H1 (cell line): ENCODE measurements at regions not wholly inside any gene's neighbourhood (a gene's known extent, or its start where the extent isn't known, plus 50 kb on each side); places are given as distances from the start of the nearest gene placed in this dataset.
A peak's percentile ranks its signal among the peaks of the same experiment; 100 is the strongest.

ENCODE experiments used
- CTCF ChIA-PET: fragments of 300-600 bp; sonication (Branson Sonifier 250); formaldehyde crosslinking; loops from one replicate; lab custom pipeline; 2021; ENCODE audit not compliant: partially characterized antibody; lab: Charles Lee
- POLR2A ChIA-PET: fragments of 300-600 bp; sonication (Branson Sonifier 250); formaldehyde crosslinking; loops from one replicate; lab custom pipeline; 2021; ENCODE audit warnings: inconsistent platforms; ENCODE audit not compliant: partially characterized antibody; lab: Charles Lee
- DNase-seq, 2 experiments: peaks; one replicate each; pipeline versions ENCODE4 v3.0.0 to v3.0.0-alpha.2; 2010 to 2022; ENCODE audit warnings: low spot score in 2 of 2, low read depth in 1 of 2, mixed read lengths in 1 of 2
- FAIRE-seq: peaks from 2 replicates; lab custom pipeline; 2011; peaks lifted over from hg19 to GRCh38; lab: Jason Lieb, UNC
- H2AFZ ChIP-seq: 2 replicates; pipeline ENCODE4 v1.8.1; 2012; ENCODE audit warnings: low read length, inconsistent platforms
- H2AK5ac ChIP-seq: 2 replicates; pipeline ENCODE4 v1.6.1; 2013; ENCODE audit warnings: low read depth, low read length
- H2BK120ac ChIP-seq: replicated peaks from 2 replicates; pipeline ENCODE3; 2013; ENCODE audit warnings: low read depth, low read length, inconsistent platforms
- H2BK12ac ChIP-seq: 2 replicates; pipeline ENCODE4 v1.6.1; 2013; ENCODE audit warnings: low read depth, low read length
- H2BK15ac ChIP-seq: 2 replicates; pipeline ENCODE4 v1.6.1; 2013; ENCODE audit warnings: low read length
- H2BK20ac ChIP-seq: 2 replicates; pipeline ENCODE4 v1.6.1; 2013; ENCODE audit warnings: low read length
- H2BK5ac ChIP-seq: 2 replicates; pipeline ENCODE4 v1.6.1; 2013; ENCODE audit warnings: low read depth, low read length
- H3K14ac ChIP-seq: 2 replicates; pipeline ENCODE4 v1.6.1; 2013; ENCODE audit warnings: inconsistent platforms; ENCODE audit not compliant: insufficient read length
- H3K18ac ChIP-seq: 2 replicates; pipeline ENCODE4 v1.6.1; 2013; ENCODE audit warnings: low read length; ENCODE audit errors: extremely low read depth
- H3K23ac ChIP-seq: 2 replicates; pipeline ENCODE4 v1.6.1; 2013; ENCODE audit warnings: inconsistent platforms; ENCODE audit not compliant: insufficient read length
- H3K23me2 ChIP-seq: 2 replicates; pipeline ENCODE4 v1.6.1; 2013; ENCODE audit warnings: low read depth, low read length
- H3K27ac ChIP-seq: 2 replicates; pipeline ENCODE4 v1.6.1; 2011; ENCODE audit warnings: low read depth, low read length, inconsistent platforms
- H3K27me3 ChIP-seq, 4 experiments: replicated peaks in 1 of 4; 1 replicate in 1 of 4; 2 replicates in 3 of 4; pipeline versions ENCODE4 v1.6.1 to v1.8.1; 2011 to 2013; ENCODE audit warnings: low read length in 3 of 4, mild to moderate bottlenecking in 3 of 4, inconsistent platforms in 2 of 4, mixed read lengths in 2 of 4, moderate library complexity in 1 of 4; ENCODE audit not compliant: control insufficient read depth in 3 of 4, insufficient read depth in 3 of 4; ENCODE audit errors: extremely low read depth in 1 of 4
- H3K36me3 ChIP-seq, 4 experiments: 2 replicates each; pipeline versions ENCODE4 v1.6.1 to v1.8.1; 2011 to 2013; ENCODE audit warnings: mild to moderate bottlenecking in 4 of 4, low read length in 3 of 4, moderate library complexity in 2 of 4, control low read depth in 1 of 4, inconsistent platforms in 1 of 4; ENCODE audit not compliant: insufficient read depth in 4 of 4, control insufficient read depth in 2 of 4
- H3K4ac ChIP-seq: replicated peaks from 2 replicates; pipeline ENCODE3; 2013; ENCODE audit warnings: low read length, low read depth, mixed read lengths, inconsistent platforms; ENCODE audit not compliant: insufficient read length
- H3K4me1 ChIP-seq, 4 experiments: replicated peaks in 1 of 4; 1 replicate in 1 of 4; 2 replicates in 3 of 4; pipeline versions ENCODE4 v1.6.1 to v1.8.1; 2011 to 2013; ENCODE audit warnings: low read length in 3 of 4, inconsistent platforms in 2 of 4, mixed read lengths in 1 of 4; ENCODE audit not compliant: insufficient read depth in 4 of 4, control insufficient read depth in 3 of 4
- H3K4me2 ChIP-seq, 2 experiments: 2 replicates each; pipeline versions ENCODE4 v1.6.1 to v1.8.1; 2011 to 2013; ENCODE audit warnings: low read depth in 2 of 2, low read length in 2 of 2, control low read depth in 1 of 2, inconsistent platforms in 1 of 2, mild to moderate bottlenecking in 1 of 2; ENCODE audit not compliant: insufficient read depth in 1 of 2
- H3K4me3 ChIP-seq, 4 experiments: fragments of 200-600, 300-600 bp in 1 of 4; sonication (generic), shearing (Covaris generic), sonication (Bioruptor Twin) in 1 of 4; 2 replicates each; pipeline versions ENCODE4 v1.5.1 to v1.8.1; 2011 to 2016; ENCODE audit warnings: low read length in 4 of 4, low read depth in 3 of 4, control low read depth in 2 of 4, inconsistent platforms in 2 of 4, mild to moderate bottlenecking in 2 of 4, mixed read lengths in 1 of 4, moderate library complexity in 1 of 4; ENCODE audit not compliant: insufficient read depth in 2 of 4; ENCODE audit errors: extremely low read depth in 1 of 4
- H3K56ac ChIP-seq: replicated peaks from 2 replicates; pipeline ENCODE3; 2013; ENCODE audit warnings: low read depth, mild to moderate bottlenecking, mixed read lengths, low read length, inconsistent platforms; ENCODE audit not compliant: insufficient read length
- H3K79me1 ChIP-seq: 2 replicates; pipeline ENCODE4 v1.6.1; 2013; ENCODE audit warnings: low read depth, low read length, control low read depth
- H3K79me2 ChIP-seq, 2 experiments: 2 replicates each; pipeline versions ENCODE4 v1.6.1 to v1.8.1; 2012 to 2013; ENCODE audit warnings: low read length in 2 of 2, mild to moderate bottlenecking in 2 of 2, inconsistent platforms in 1 of 2; ENCODE audit not compliant: insufficient read depth in 2 of 2, control insufficient read depth in 1 of 2
- H3K9ac ChIP-seq, 4 experiments: replicated peaks in 1 of 4; 1 replicate in 1 of 4; 2 replicates in 3 of 4; pipeline versions ENCODE4 v1.6.1 to v1.8.1; 2011 to 2013; ENCODE audit warnings: low read depth in 3 of 4, low read length in 3 of 4, control low read depth in 2 of 4, mild to moderate bottlenecking in 2 of 4, moderate library complexity in 2 of 4, inconsistent platforms in 1 of 4; ENCODE audit errors: extremely low read depth in 1 of 4
- H3K9me3 ChIP-seq, 2 experiments: 2 replicates each; pipeline versions ENCODE4 v1.6.1 to v1.8.1; 2012 to 2013; ENCODE audit warnings: mild to moderate bottlenecking in 2 of 2, moderate library complexity in 2 of 2, control low read depth in 1 of 2, inconsistent platforms in 1 of 2, low read depth in 1 of 2, low read length in 1 of 2, mixed read lengths in 1 of 2; ENCODE audit not compliant: insufficient read depth in 2 of 2
- H4K20me1 ChIP-seq, 2 experiments: replicated peaks in 1 of 2; 2 replicates each; pipeline versions ENCODE3 to v1.8.1; 2011 to 2013; ENCODE audit warnings: inconsistent platforms in 2 of 2, low read length in 2 of 2, mild to moderate bottlenecking in 1 of 2; ENCODE audit not compliant: insufficient read depth in 2 of 2, control insufficient read depth in 1 of 2
- H4K5ac ChIP-seq: 2 replicates; pipeline ENCODE4 v1.6.1; 2013; ENCODE audit warnings: low read length, low read depth, mixed read lengths, inconsistent platforms; ENCODE audit not compliant: insufficient read length
- H4K8ac ChIP-seq: 2 replicates; pipeline ENCODE4 v1.8.0; 2013; ENCODE audit warnings: mild to moderate bottlenecking, moderate library complexity, low read length, inconsistent platforms; ENCODE audit not compliant: insufficient read depth; ENCODE audit errors: extremely low read depth
- H4K91ac ChIP-seq: replicated peaks from 2 replicates; pipeline ENCODE3; 2013; ENCODE audit warnings: low read length, mixed read lengths, inconsistent platforms; ENCODE audit not compliant: insufficient read length
- POLR2A ChIP-seq, 2 experiments: IDR thresholded peaks; 1 replicate in 1 of 2; 2 replicates in 1 of 2; pipeline ENCODE4 v1.6.1; 2011; ENCODE audit warnings: low read depth in 2 of 2, low read length in 2 of 2, mild to moderate bottlenecking in 2 of 2; ENCODE audit errors: control extremely low read depth in 1 of 2
- RFX5 ChIP-seq: IDR thresholded peaks from 2 replicates; pipeline ENCODE4 v1.6.1; 2011; ENCODE audit warnings: low read depth, low read length, improper control_type of control experiment, borderline replicate concordance
- SIRT6 ChIP-seq: IDR thresholded peaks from one replicate; pipeline ENCODE4 v1.7.1; 2012; ENCODE audit warnings: low read length, inconsistent platforms
- ZNF274 ChIP-seq: IDR thresholded peaks from 2 replicates; pipeline ENCODE4 v1.7.0; 2012; ENCODE audit warnings: low read length, borderline replicate concordance; ENCODE audit errors: extremely low read depth
- WGBS, 2 experiments: shearing (Covaris generic) in 1 of 2; methylation state at CpG; one replicate each; pipeline versions ENCODE4 v1.1.6 to v1.1.7; 2013 to 2015; ENCODE audit warnings: low lambda C conversion rate in 2 of 2, mixed read lengths in 2 of 2, inconsistent platforms in 1 of 2, low coverage in 1 of 2, missing lambda C conversion rate in 1 of 2; ENCODE audit not compliant: insufficient replicate concordance in 2 of 2, insufficient coverage in 1 of 2, insufficient read length in 1 of 2; ENCODE audit errors: extremely low coverage in 1 of 2, missing lambda C conversion rate in 1 of 2; 5-methylcytosine and 5-hydroxymethylcytosine counted together

GRCh38 chr7:31284106-31284505 lies 56.4 kb downstream of the NEUROD6 start:
- no peak overlapping the region for H2BK12ac ChIP-seq
- H2AFZ ChIP-seq: peak overlapping the region; percentile 11
- H3K27me3 ChIP-seq: no peaks in the 10 kb centered on the region
- no peak overlapping the region for H2BK120ac ChIP-seq
- H3K9ac ChIP-seq: no peak overlapping the region
- H3K79me1 ChIP-seq: no peaks in the 10 kb centered on the region
- no peak overlapping the region for H3K4ac ChIP-seq
- no peaks in the 10 kb centered on the region for H3K36me3 ChIP-seq
- no peak overlapping the region for H3K23ac ChIP-seq
- no peak overlapping the region for H3K27ac ChIP-seq
- H3K23me2 ChIP-seq: no peaks in the 10 kb centered on the region
- H3K79me2 ChIP-seq: no peaks in the 10 kb centered on the region
- no peaks in the 10 kb centered on the region for H3K4me1 ChIP-seq
- H2BK20ac ChIP-seq: no peak overlapping the region
- H3K4me3 ChIP-seq: no peak overlapping the region
- H3K4me2 ChIP-seq: no peak overlapping the region
- 87% methylated on average over 4 of the region's 4 CpGs; no CpG with 5 or more reads in 1 of the 2 experiments for WGBS, 2 experiments
- no peaks in the 10 kb centered on the region for H4K20me1 ChIP-seq
- no peak overlapping the region for H3K14ac ChIP-seq
- no peak for DNase-seq
- no peaks in the 10 kb centered on the region for H3K9me3 ChIP-seq
- no peak overlapping the region for H4K91ac ChIP-seq
- POLR2A ChIA-PET: interaction anchor here (1.0 kb wide), 1 partner anchor 8 kb away, joined by 3 read pairs; no protein-coding TSS in a partner anchor
- H3K18ac ChIP-seq: no peak overlapping the region
- no peak overlapping the region for H4K5ac ChIP-seq
- no peak overlapping the region for H4K8ac ChIP-seq
- H3K56ac ChIP-seq: no peak overlapping the region
- TF ChIP-seq RFX5: no peak
- no peak for TF ChIP-seq SIRT6
- no peak for TF ChIP-seq POLR2A (IDR thresholded peaks at IDR 0.05; ENCODE audit: control extremely low read depth in 1 of 2, low read depth in 2 of 2, low read length in 2 of 2)
- TF ChIP-seq ZNF274: no peak
- no peak overlapping the region for H2BK5ac ChIP-seq
- no peak overlapping the region for H2AK5ac ChIP-seq
- H2BK15ac ChIP-seq: no peak overlapping the region
- no peak for FAIRE-seq
- CTCF ChIA-PET: interaction anchor here (0.6 to 1.2 kb wide), 3 partner anchors 11 to 60 kb away, joined by 3 read pairs; no protein-coding TSS in a partner anchor
